Activated naive CD4-positive, alpha-beta T cell treated with anti-CD3 and anti-CD28 coated beads, Interleukin-2, amount 10 ng/mL, durations not matched to agents 7 days and 5 days (primary cell): ENCODE measurements at regions not wholly inside any gene's neighbourhood (a gene's known extent, or its start where the extent isn't known, plus 50 kb on each side); places are given as distances from the start of the nearest gene placed in this dataset.

ENCODE experiments used
- CTCF ChIA-PET: fragments of 350-600 bp; sonication (Branson Sonifier 250); formaldehyde crosslinking; loops from one replicate; lab custom pipeline; 2021; ENCODE audit warnings: antibody characterized with exemption; lab: Charles Lee
- DNase-seq: peaks from one replicate; pipeline ENCODE4 v3.0.0-alpha.2; 2020
- H3K27ac Mint-ChIP-seq: one replicate; pipeline ENCODE4 v1.8.0; 2021; ENCODE audit warnings: mild to moderate bottlenecking, moderate library complexity, mixed read lengths
- H3K27me3 Mint-ChIP-seq: one replicate; pipeline ENCODE4 v1.8.0; 2021; ENCODE audit warnings: mild to moderate bottlenecking, mixed read lengths
- H3K36me3 Mint-ChIP-seq: one replicate; pipeline ENCODE4 v1.8.0; 2021; ENCODE audit warnings: mixed read lengths
- H3K4me1 Mint-ChIP-seq: one replicate; pipeline ENCODE4 v1.8.0; 2021; ENCODE audit warnings: mixed read lengths
- H3K4me3 Mint-ChIP-seq: one replicate; pipeline ENCODE4 v1.8.0; 2021; ENCODE audit warnings: mild to moderate bottlenecking, moderate library complexity, mixed read lengths
- H3K9me3 Mint-ChIP-seq: one replicate; pipeline ENCODE4 v1.8.0; 2021; ENCODE audit warnings: mixed read lengths

- no peaks in the 10 kb centered on the region for H3K36me3 Mint-ChIP-seq
Observed at GRCh38 chr2:22238967-22239366, 1115.2 kb downstream of the TDRD15 start.

GRCh38 chr2:22247466-22247865 lies 1123.7 kb downstream of the TDRD15 start:
- Mint-ChIP-seq H3K4me1 (no peaks in the 10 kb centered on the region), H3K4me3 (no peak overlapping the region), H3K9me3 (peaks cover 2% of the 10 kb centered on the region)

More at GRCh38 chr2:22238967-22239366, 1115.2 kb downstream of the TDRD15 start:
- DNase-seq, result no peak
- H3K9me3 Mint-ChIP-seq, result peaks cover 6% of the 10 kb centered on the region
- H3K4me1 Mint-ChIP-seq, result no peaks in the 10 kb centered on the region
- H3K27ac Mint-ChIP-seq, result no peak overlapping the region
- no peak overlapping the region for H3K4me3 Mint-ChIP-seq
- no peaks in the 10 kb centered on the region for H3K27me3 Mint-ChIP-seq
- CTCF ChIA-PET, result no interaction called here

GRCh38 chr2:22248851-22249250 lies 1125.1 kb downstream of the TDRD15 start:
- no peaks in the 10 kb centered on the region for H3K27me3 Mint-ChIP-seq
- peaks cover 4% of the 10 kb centered on the region for H3K9me3 Mint-ChIP-seq
- no peaks in the 10 kb centered on the region for H3K4me1 Mint-ChIP-seq
- H3K4me3 Mint-ChIP-seq, result no peak overlapping the region
- CTCF ChIA-PET, result interaction anchor here (0.6 kb wide), 1 partner anchor 1475 kb away, joined by 3 read pairs; no protein-coding TSS in a partner anchor
- no peak overlapping the region for H3K27ac Mint-ChIP-seq
- no peaks in the 10 kb centered on the region for H3K36me3 Mint-ChIP-seq
- DNase-seq, result no peak

More at GRCh38 chr2:22247466-22247865, 1123.7 kb downstream of the TDRD15 start:
- no peak overlapping the region for H3K27ac Mint-ChIP-seq
- CTCF ChIA-PET, result no interaction called here
- no peaks in the 10 kb centered on the region for H3K27me3 Mint-ChIP-seq
- no peaks in the 10 kb centered on the region for H3K36me3 Mint-ChIP-seq
- DNase-seq, result no peak

GRCh38 chr2:22253171-22253570 lies 1129.4 kb downstream of the TDRD15 start:
- Mint-ChIP-seq H3K27me3 (no peaks in the 10 kb centered on the region), H3K36me3 (no peaks in the 10 kb centered on the region), H3K9me3 (peaks cover 6% of the 10 kb centered on the region), H3K4me1 (no peaks in the 10 kb centered on the region), H3K4me3 (no peak overlapping the region), H3K27ac (no peak overlapping the region)
- CTCF ChIA-PET, result no interaction called here
- DNase-seq, result no peak

- peaks cover 14% of the 10 kb centered on the region for H3K9me3 Mint-ChIP-seq
- H3K27ac Mint-ChIP-seq, result no peak overlapping the region
- H3K36me3 Mint-ChIP-seq, result no peaks in the 10 kb centered on the region
- no peaks in the 10 kb centered on the region for H3K27me3 Mint-ChIP-seq
- CTCF ChIA-PET, result no interaction called here
- no peaks in the 10 kb centered on the region for H3K4me1 Mint-ChIP-seq
- H3K4me3 Mint-ChIP-seq, result no peak overlapping the region
- DNase-seq, result no peak
Observed at GRCh38 chr2:22261165-22261564, 1123.8 kb upstream of the KLHL29 start.

- Mint-ChIP-seq H3K36me3 (no peaks in the 10 kb centered on the region), H3K4me1 (no peaks in the 10 kb centered on the region), H3K27me3 (no peaks in the 10 kb centered on the region), H3K9me3 (peaks cover 6% of the 10 kb centered on the region), H3K27ac (no peak overlapping the region), H3K4me3 (no peak overlapping the region)
- CTCF ChIA-PET, result no interaction called here
- DNase-seq, result no peak
Observed at GRCh38 chr2:22270341-22270740, 1114.6 kb upstream of the KLHL29 start.

GRCh38 chr2:22273853-22274252 lies 1111.1 kb upstream of the KLHL29 start:
- Mint-ChIP-seq H3K36me3 (no peaks in the 10 kb centered on the region), H3K27me3 (no peaks in the 10 kb centered on the region), H3K4me3 (no peak overlapping the region), H3K4me1 (no peaks in the 10 kb centered on the region), H3K9me3 (peaks cover 7% of the 10 kb centered on the region), H3K27ac (no peak overlapping the region)
- DNase-seq, result no peak
- CTCF ChIA-PET, result no interaction called here

- CTCF ChIA-PET, result no interaction called here
- Mint-ChIP-seq H3K27me3 (no peaks in the 10 kb centered on the region), H3K27ac (no peak overlapping the region), H3K4me1 (no peaks in the 10 kb centered on the region), H3K4me3 (no peak overlapping the region), H3K36me3 (no peaks in the 10 kb centered on the region), H3K9me3 (peaks cover 7% of the 10 kb centered on the region)
- no peak for DNase-seq
Observed at GRCh38 chr2:22274661-22275060, 1110.3 kb upstream of the KLHL29 start.

- CTCF ChIA-PET, result no interaction called here
Observed at GRCh38 chr2:22276696-22277095, 1108.3 kb upstream of the KLHL29 start.

GRCh38 chr2:22279541-22279940 lies 1105.4 kb upstream of the KLHL29 start:
- DNase-seq, result no peak
- H3K9me3 Mint-ChIP-seq, result peaks cover 3% of the 10 kb centered on the region
- no peaks in the 10 kb centered on the region for H3K27me3 Mint-ChIP-seq
- H3K36me3 Mint-ChIP-seq, result no peaks in the 10 kb centered on the region
- CTCF ChIA-PET, result no interaction called here
- H3K4me3 Mint-ChIP-seq, result no peak overlapping the region
- no peak overlapping the region for H3K27ac Mint-ChIP-seq
- no peaks in the 10 kb centered on the region for H3K4me1 Mint-ChIP-seq

More at GRCh38 chr2:22276696-22277095, 1108.3 kb upstream of the KLHL29 start:
- H3K27me3 Mint-ChIP-seq, result no peaks in the 10 kb centered on the region
- peaks cover 7% of the 10 kb centered on the region for H3K9me3 Mint-ChIP-seq
- no peak overlapping the region for H3K4me3 Mint-ChIP-seq
- no peaks in the 10 kb centered on the region for H3K4me1 Mint-ChIP-seq
- H3K27ac Mint-ChIP-seq, result no peak overlapping the region
- H3K36me3 Mint-ChIP-seq, result no peaks in the 10 kb centered on the region
- DNase-seq, result no peak

- no peaks in the 10 kb centered on the region for H3K4me1 Mint-ChIP-seq
- CTCF ChIA-PET, result no interaction called here
- H3K27me3 Mint-ChIP-seq, result no peaks in the 10 kb centered on the region
- H3K4me3 Mint-ChIP-seq, result no peak overlapping the region
- DNase-seq, result no peak
- H3K27ac Mint-ChIP-seq, result no peak overlapping the region
- no peaks in the 10 kb centered on the region for H3K36me3 Mint-ChIP-seq
- peaks cover 3% of the 10 kb centered on the region for H3K9me3 Mint-ChIP-seq
Observed at GRCh38 chr2:22281033-22281432, 1103.9 kb upstream of the KLHL29 start.

GRCh38 chr2:22282220-22282619 lies 1102.8 kb upstream of the KLHL29 start:
- H3K27me3 Mint-ChIP-seq, result no peaks in the 10 kb centered on the region
- H3K4me1 Mint-ChIP-seq, result no peaks in the 10 kb centered on the region
- H3K36me3 Mint-ChIP-seq, result no peaks in the 10 kb centered on the region
- H3K27ac Mint-ChIP-seq, result no peak overlapping the region
- no peak for DNase-seq
- no peak overlapping the region for H3K4me3 Mint-ChIP-seq
- peaks cover 2% of the 10 kb centered on the region for H3K9me3 Mint-ChIP-seq
- CTCF ChIA-PET, result no interaction called here

GRCh38 chr2:22282916-22283315 lies 1102.1 kb upstream of the KLHL29 start:
- H3K27ac Mint-ChIP-seq, result no peak overlapping the region
- H3K36me3 Mint-ChIP-seq, result no peaks in the 10 kb centered on the region
- no peaks in the 10 kb centered on the region for H3K27me3 Mint-ChIP-seq
- H3K9me3 Mint-ChIP-seq, result peaks cover 2% of the 10 kb centered on the region
- CTCF ChIA-PET, result interaction anchor here (0.6 kb wide), 1 partner anchor 57 kb away, joined by 3 read pairs; no protein-coding TSS in a partner anchor
- DNase-seq, result no peak
- H3K4me3 Mint-ChIP-seq, result no peak overlapping the region
- no peaks in the 10 kb centered on the region for H3K4me1 Mint-ChIP-seq

GRCh38 chr2:22283436-22283835 lies 1101.5 kb upstream of the KLHL29 start:
- Mint-ChIP-seq H3K9me3 (peaks cover 2% of the 10 kb centered on the region), H3K4me1 (no peaks in the 10 kb centered on the region), H3K36me3 (no peaks in the 10 kb centered on the region), H3K4me3 (no peak overlapping the region), H3K27ac (no peak overlapping the region), H3K27me3 (no peaks in the 10 kb centered on the region)
- DNase-seq, result no peak
- CTCF ChIA-PET, result interaction anchor here (0.6 kb wide), 1 partner anchor 57 kb away, joined by 3 read pairs; no protein-coding TSS in a partner anchor

GRCh38 chr2:22290302-22290701 lies 1094.7 kb upstream of the KLHL29 start:
- DNase-seq, result no peak
- no peak overlapping the region for H3K4me3 Mint-ChIP-seq
- H3K4me1 Mint-ChIP-seq, result no peaks in the 10 kb centered on the region
- CTCF ChIA-PET, result no interaction called here
- H3K27ac Mint-ChIP-seq, result no peak overlapping the region
- H3K36me3 Mint-ChIP-seq, result no peaks in the 10 kb centered on the region
- peaks cover 12% of the 10 kb centered on the region for H3K9me3 Mint-ChIP-seq
- no peaks in the 10 kb centered on the region for H3K27me3 Mint-ChIP-seq
